PC-9 (cell line): ENCODE measurements at regions not wholly inside any gene's neighbourhood (a gene's known extent, or its start where the extent isn't known, plus 50 kb on each side); places are given as distances from the start of the nearest gene placed in this dataset.

ENCODE experiments used
- BruUV-seq: library from RNA; stranded (reverse); fragments of 400-500 nt; replicated peaks from 2 replicates; lab custom pipeline; 2021; lab: Mats Ljungman, UMichigan
- CTCF ChIA-PET: fragments of 300-600 bp; sonication (Branson Sonifier 250); formaldehyde crosslinking; loops from one replicate; lab custom pipeline; 2022; ENCODE audit warnings: antibody characterized with exemption; lab: Charles Lee
- POLR2A ChIA-PET: fragments of 300-600 bp; sonication (Branson Sonifier 250); formaldehyde crosslinking; loops from one replicate; lab custom pipeline; 2022; ENCODE audit warnings: antibody characterized with exemption; ENCODE audit not compliant: unreplicated experiment; lab: Charles Lee
- DNase-seq, 2 experiments: peaks; one replicate each; pipeline versions ENCODE4 v3.0.0 to v3.0.0-alpha.2; 2015 to 2022; ENCODE audit warnings: mixed read lengths in 1 of 2
- H2AFZ ChIP-seq: fragments of 200-600 bp; sonication (generic); 2 replicates; pipeline ENCODE4 v1.8.1; 2017; ENCODE audit warnings: antibody characterized with exemption
- H3F3A ChIP-seq: fragments of 200-600 bp; sonication (generic); 2 replicates; pipeline ENCODE4 v1.8.1; 2017; ENCODE audit warnings: antibody characterized with exemption, mild to moderate bottlenecking, low read depth; ENCODE audit not compliant: insufficient read depth
- H3K27ac ChIP-seq: fragments of 200-600 bp; sonication (generic); 2 replicates; pipeline ENCODE4 v1.6.1; 2016; ENCODE audit warnings: mixed run types
- H3K27me3 ChIP-seq: fragments of 200-600 bp; sonication (generic); 2 replicates; pipeline ENCODE4 v1.6.1; 2016; ENCODE audit warnings: low read depth, mixed run types; ENCODE audit not compliant: insufficient read depth
- H3K36me3 ChIP-seq: fragments of 200-600 bp; sonication (generic); 2 replicates; pipeline ENCODE4 v1.6.1; 2016; ENCODE audit warnings: low read depth, mixed run types
- H3K4me1 ChIP-seq: fragments of 200-600 bp; sonication (generic); replicated peaks from 2 replicates; pipeline ENCODE4 v1.6.1; 2016; ENCODE audit warnings: mixed run types; ENCODE audit not compliant: insufficient read depth
- H3K4me2 ChIP-seq: fragments of 200-600 bp; sonication (generic); 2 replicates; pipeline ENCODE4 v1.6.1; 2017; ENCODE audit warnings: mixed run types
- H3K4me3 ChIP-seq: fragments of 200-600 bp; sonication (generic); 2 replicates; pipeline ENCODE4 v1.6.1; 2016; ENCODE audit warnings: mixed run types
- H3K79me2 ChIP-seq: fragments of 200-600 bp; sonication (generic); 2 replicates; pipeline ENCODE4 v1.6.1; 2017; ENCODE audit warnings: low read depth, mixed run types
- H3K9me2 ChIP-seq: fragments of 200-600 bp; sonication (generic); 2 replicates; pipeline ENCODE4 v1.8.1; 2017; ENCODE audit warnings: mild to moderate bottlenecking; ENCODE audit not compliant: insufficient read depth
- H3K9me3 ChIP-seq: fragments of 200-600 bp; sonication (generic); 2 replicates; pipeline ENCODE4 v1.8.1; 2016; ENCODE audit warnings: low read depth; ENCODE audit not compliant: insufficient read depth
- H4K20me1 ChIP-seq: fragments of 200-600 bp; sonication (generic); 2 replicates; pipeline ENCODE4 v1.8.1; 2017; ENCODE audit not compliant: insufficient read depth
- CTCF ChIP-seq: fragments of 200-600 bp; sonication (generic); conservative IDR thresholded peaks from 2 replicates; pipeline ENCODE4 v1.6.1; 2017; ENCODE audit warnings: mixed run types, antibody characterized with exemption, mild to moderate bottlenecking, moderate library complexity
- EZH2 ChIP-seq: fragments of 200-600 bp; sonication (generic); IDR thresholded peaks from 2 replicates; pipeline ENCODE4 v1.8.0; 2017; ENCODE audit warnings: antibody characterized with exemption, low read depth
- intact Hi-C: fragments of 100-400 bp; cut with micrococcal nuclease; formaldehyde crosslinking; loops from one replicate; pipeline ENCODE4 v1.10.0; 2022; ENCODE audit not compliant: unreplicated experiment

GRCh38 chr5:159553792-159554191 is 223.5 kb upstream of the IL12B start:
- Histone ChIP-seq H3K27ac (no peak overlapping the region), H3K4me2 (no peak overlapping the region), H3K79me2 (no peaks in the 10 kb centered on the region), H3K9me2 (no peaks in the 10 kb centered on the region), H2AFZ (no peak overlapping the region), H3F3A (no peaks in the 10 kb centered on the region), H3K4me3 (no peak overlapping the region), H3K4me1 (no peaks in the 10 kb centered on the region), H4K20me1 (no peaks in the 10 kb centered on the region), H3K36me3 (no peaks in the 10 kb centered on the region), H3K27me3 (no peaks in the 10 kb centered on the region), H3K9me3 (peaks cover 4% of the 10 kb centered on the region; the same call in 1 of the 2 replicates)
- intact Hi-C loops = no loop called here
- ChIA-PET POLR2A (no interaction called here), CTCF (no interaction called here)
- no peak for TF ChIP-seq CTCF
- no peak for TF ChIP-seq EZH2
- no TSS peak for BruUV-seq
- no peak for DNase-seq

- H3K27me3 ChIP-seq = no peaks in the 10 kb centered on the region
- no peak overlapping the region for H3K27ac ChIP-seq
- no peaks in the 10 kb centered on the region for H3K36me3 ChIP-seq
- H3K4me2 ChIP-seq = no peak overlapping the region
- POLR2A ChIA-PET = no interaction called here
- H3K4me1 ChIP-seq = no peaks in the 10 kb centered on the region
- H3K79me2 ChIP-seq = no peaks in the 10 kb centered on the region
- peaks cover 4% of the 10 kb centered on the region; the same call in 1 of the 2 replicates for H3K9me3 ChIP-seq
- no TSS peak for BruUV-seq
- no peak for DNase-seq
- no peaks in the 10 kb centered on the region for H3K9me2 ChIP-seq
- intact Hi-C loops = no loop called here
- H4K20me1 ChIP-seq = no peaks in the 10 kb centered on the region
- CTCF ChIA-PET = interaction anchor here (0.6 kb wide), 1 partner anchor 468 kb away, joined by 9 read pairs; no protein-coding TSS in a partner anchor
- no peak for TF ChIP-seq CTCF
- TF ChIP-seq EZH2 = no peak
- H3F3A ChIP-seq = no peaks in the 10 kb centered on the region
- no peak overlapping the region for H2AFZ ChIP-seq
- H3K4me3 ChIP-seq = no peak overlapping the region
Measured at GRCh38 chr5:159555084-159555483, 224.8 kb upstream of the IL12B start.

- no peaks in the 10 kb centered on the region for H3K79me2 ChIP-seq
- H3K4me1 ChIP-seq = no peaks in the 10 kb centered on the region
- no TSS peak for BruUV-seq
- ChIA-PET CTCF (interaction anchor here (1.4 kb wide), 1 partner anchor 114 kb away, joined by 4 read pairs; no protein-coding TSS in a partner anchor), POLR2A (no interaction called here)
- H3K4me3 ChIP-seq = no peak overlapping the region
- H3K36me3 ChIP-seq = no peaks in the 10 kb centered on the region
- no peaks in the 10 kb centered on the region for H3K9me3 ChIP-seq
- H3F3A ChIP-seq = no peaks in the 10 kb centered on the region
- no peaks in the 10 kb centered on the region for H3K9me2 ChIP-seq
- DNase-seq = no peak
- no peak overlapping the region for H3K4me2 ChIP-seq
- H3K27ac ChIP-seq = no peak overlapping the region
- H4K20me1 ChIP-seq = no peaks in the 10 kb centered on the region
- TF ChIP-seq CTCF = no peak
- TF ChIP-seq EZH2 = no peak
- H3K27me3 ChIP-seq = no peaks in the 10 kb centered on the region
- intact Hi-C loops = no loop called here
- no peak overlapping the region for H2AFZ ChIP-seq
Measured at GRCh38 chr5:159559337-159559736, 229.1 kb upstream of the IL12B start.
